ENCODE measurements at regions not wholly inside any gene's neighbourhood (a gene's known extent, or its start where the extent isn't known, plus 50 kb on each side); places are given as distances from the start of the nearest gene placed in this dataset.

GRCh38 chr18:37852464-37852863 lies 286.9 kb upstream of the CELF4 start:
- no peak for TF ChIP-seq CTCF (IDR thresholded peaks at IDR 0.05; ENCODE audit: insufficient read depth, low read length, poor library complexity, severe bottlenecking)
- TF ChIP-seq EZH2phosphoT487 (conservative IDR thresholded peaks at IDR 0.05; ENCODE audit: low read length) = no peak

Data from SU-DHL-6 (cell line).